Body of pancreas (tissue), 4 donors: ENCODE measurements at regions not wholly inside any gene's neighbourhood (a gene's known extent, or its start where the extent isn't known, plus 50 kb on each side); places are given as distances from the start of the nearest gene placed in this dataset.

ENCODE experiments used
- ATAC-seq: fragments of 150-250 bp; one replicate; pipeline ENCODE4 v1.9.1; 2016
- DNase-seq, 4 donors: peaks; one replicate each; pipeline ENCODE4 v3.0.0-alpha.2; 2019
- H3K27ac ChIP-seq, 4 donors: fragments of 200-600 bp; sonication (generic); 1 replicate in 3 of 4; 2 replicates in 1 of 4; pipeline versions ENCODE4 v1.5.1 to v1.6.1; 2016 to 2019; ENCODE audit warnings: mild to moderate bottlenecking in 1 of 4, mixed read lengths in 1 of 4, moderate library complexity in 1 of 4
- H3K27me3 ChIP-seq, 2 donors: fragments of 200-600 bp; sonication (generic); one replicate each; pipeline ENCODE4 v1.6.0; 2016; ENCODE audit warnings: mild to moderate bottlenecking in 1 of 2
- H3K36me3 ChIP-seq, 2 donors: fragments of 200-600 bp; sonication (generic); replicated peaks in 1 of 2; 2 replicates each; pipeline ENCODE4 v1.5.1; 2016; ENCODE audit warnings: low read depth in 2 of 2; ENCODE audit not compliant: insufficient read depth in 1 of 2
- H3K4me1 ChIP-seq: fragments of 200-600 bp; sonication (generic); one replicate; pipeline ENCODE4 v1.6.0; 2016
- H3K4me3 ChIP-seq, 2 donors: fragments of 200-600 bp; sonication (generic); 1 replicate in 1 of 2; 2 replicates in 1 of 2; pipeline ENCODE4 v1.5.1; 2016 to 2019
- H3K9me3 ChIP-seq, 3 donors: fragments of 200-600 bp; sonication (generic); 1 replicate in 2 of 3; 2 replicates in 1 of 3; pipeline ENCODE4 v1.5.1; 2016
- POLR2A ChIP-seq, 3 donors: fragments of 450-650 bp; IDR thresholded peaks; one replicate each; pipeline ENCODE4 v1.6.1; 2016; ENCODE audit warnings: antibody characterized with exemption in 3 of 3, mild to moderate bottlenecking in 2 of 3
- WGBS, 2 donors: methylation state at CpG; one replicate each; pipeline ENCODE4 v1.1.5; 2017; 5-methylcytosine and 5-hydroxymethylcytosine counted together
- intact Hi-C: fragments of 100-400 bp; cut with DNase I; formaldehyde crosslinking; loops from one replicate; pipeline ENCODE4 v1.15.1; 2023
- TF ChIP-seq, protein P1 (sequence below), 7 experiments: fragments of 450-650 bp in 4 of 7; fragments of 200-600 bp in 3 of 7; sonication (generic) in 3 of 7; IDR thresholded peaks; one replicate each; pipeline ENCODE4 v1.5.1; 2016 to 2019; ENCODE audit warnings: antibody characterized with exemption in 7 of 7

DNA sequence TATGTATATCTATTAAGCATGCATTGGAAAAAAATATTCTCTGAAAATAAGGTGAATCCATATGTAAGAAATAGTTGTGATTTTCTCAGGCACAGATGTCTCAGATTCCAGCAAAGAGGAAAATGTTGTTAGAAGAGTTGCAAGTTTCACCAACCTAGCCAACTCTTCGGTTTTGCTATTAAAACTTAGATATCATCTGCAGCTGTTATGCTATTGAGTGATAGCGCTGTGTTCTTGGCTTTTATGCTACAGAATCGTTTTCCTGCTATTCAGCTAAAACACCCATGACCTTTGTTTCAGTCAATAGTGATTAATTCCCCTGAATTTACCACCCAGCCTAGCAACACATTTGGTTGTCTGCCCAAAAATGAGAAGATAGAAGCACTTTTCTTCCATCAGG lies 795.6 kb upstream of the ANO3 start:
- no peaks in the 10 kb centered on the region for H3K9me3 ChIP-seq
- H3K27ac ChIP-seq: no peak overlapping the region
- DNase-seq: no peak
- no peak overlapping the region for H3K4me3 ChIP-seq
- H3K36me3 ChIP-seq: no peaks in the 10 kb centered on the region
- 10 to 12% methylated on average over 3 of the region's 3 CpGs for WGBS, 2 donors
- no peak for ATAC-seq
- H3K27me3 ChIP-seq: no peaks in the 10 kb centered on the region
- intact Hi-C loops: no loop called here
- TF ChIP-seq, protein P1, sequence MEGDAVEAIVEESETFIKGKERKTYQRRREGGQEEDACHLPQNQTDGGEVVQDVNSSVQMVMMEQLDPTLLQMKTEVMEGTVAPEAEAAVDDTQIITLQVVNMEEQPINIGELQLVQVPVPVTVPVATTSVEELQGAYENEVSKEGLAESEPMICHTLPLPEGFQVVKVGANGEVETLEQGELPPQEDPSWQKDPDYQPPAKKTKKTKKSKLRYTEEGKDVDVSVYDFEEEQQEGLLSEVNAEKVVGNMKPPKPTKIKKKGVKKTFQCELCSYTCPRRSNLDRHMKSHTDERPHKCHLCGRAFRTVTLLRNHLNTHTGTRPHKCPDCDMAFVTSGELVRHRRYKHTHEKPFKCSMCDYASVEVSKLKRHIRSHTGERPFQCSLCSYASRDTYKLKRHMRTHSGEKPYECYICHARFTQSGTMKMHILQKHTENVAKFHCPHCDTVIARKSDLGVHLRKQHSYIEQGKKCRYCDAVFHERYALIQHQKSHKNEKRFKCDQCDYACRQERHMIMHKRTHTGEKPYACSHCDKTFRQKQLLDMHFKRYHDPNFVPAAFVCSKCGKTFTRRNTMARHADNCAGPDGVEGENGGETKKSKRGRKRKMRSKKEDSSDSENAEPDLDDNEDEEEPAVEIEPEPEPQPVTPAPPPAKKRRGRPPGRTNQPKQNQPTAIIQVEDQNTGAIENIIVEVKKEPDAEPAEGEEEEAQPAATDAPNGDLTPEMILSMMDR (IDR thresholded peaks at IDR 0.05): no peak
- TF ChIP-seq POLR2A (IDR thresholded peaks at IDR 0.05): no peak
- H3K4me1 ChIP-seq: no peaks in the 10 kb centered on the region

- TF ChIP-seq, protein P1 (IDR thresholded peaks at IDR 0.05): no peak
- intact Hi-C loops: no loop called here
- Histone ChIP-seq H3K27ac (no peak overlapping the region), H3K36me3 (no peaks in the 10 kb centered on the region), H3K9me3 (no peaks in the 10 kb centered on the region), H3K27me3 (no peaks in the 10 kb centered on the region), H3K4me3 (no peak overlapping the region), H3K4me1 (no peaks in the 10 kb centered on the region)
- WGBS, 2 donors: 53 to 67% methylated on average over 1 of the region's 1 CpG
- ATAC-seq (no peak), DNase-seq (no peak)
Observed at GRCh38 chr11:25537393-25537792, 794.5 kb upstream of the ANO3 start.

- Histone ChIP-seq H3K27me3 (no peaks in the 10 kb centered on the region), H3K27ac (no peak overlapping the region), H3K4me1 (no peaks in the 10 kb centered on the region), H3K36me3 (no peaks in the 10 kb centered on the region), H3K4me3 (no peak overlapping the region), H3K9me3 (no peaks in the 10 kb centered on the region)
- no peak for ATAC-seq
- no peak for DNase-seq
- 66 to 70% methylated on average over 2 of the region's 2 CpGs for WGBS, 2 donors
- TF ChIP-seq POLR2A (IDR thresholded peaks at IDR 0.05): no peak
- TF ChIP-seq, protein P1 (IDR thresholded peaks at IDR 0.05): no peak
- intact Hi-C loops: no loop called here
Observed at GRCh38 chr11:25547292-25547691, 784.6 kb upstream of the ANO3 start.

- 43 to 51% methylated on average over 2 of the region's 2 CpGs for WGBS, 2 donors
- DNase-seq: peak in 1 of 4 donors; percentile 2
Observed at GRCh38 chr11:25562417-25562816, 769.5 kb upstream of the ANO3 start.

DNA sequence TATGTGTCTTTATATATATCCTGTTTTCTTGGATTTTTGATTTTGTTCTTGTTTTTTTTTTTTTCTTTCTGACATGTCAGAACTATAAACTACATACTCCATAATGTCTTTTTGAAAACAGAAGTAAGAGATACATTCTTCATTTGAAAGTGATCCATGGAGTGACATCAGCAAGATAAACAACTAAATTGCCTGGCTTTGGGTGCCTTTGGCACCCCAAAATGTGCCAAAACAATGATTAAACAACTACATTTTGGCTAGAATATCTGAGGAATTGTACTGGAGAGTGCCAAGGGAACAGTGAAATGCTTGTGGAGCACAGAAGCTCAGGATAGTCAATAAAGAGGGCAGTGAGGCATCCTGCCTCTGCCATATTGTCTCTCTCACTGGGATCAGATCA lies 766.1 kb upstream of the ANO3 start:
- TF ChIP-seq, protein P1 (IDR thresholded peaks at IDR 0.05): no peak
- no peak for TF ChIP-seq POLR2A (IDR thresholded peaks at IDR 0.05)
- H3K27ac ChIP-seq: no peak overlapping the region

More at GRCh38 chr11:25562417-25562816, 769.5 kb upstream of the ANO3 start:
- no peak overlapping the region for H3K4me3 ChIP-seq
- intact Hi-C loops: no loop called here
- no peaks in the 10 kb centered on the region for H3K9me3 ChIP-seq
- TF ChIP-seq POLR2A (IDR thresholded peaks at IDR 0.05): no peak
- TF ChIP-seq, protein P1 (IDR thresholded peaks at IDR 0.05): no peak
- H3K27ac ChIP-seq: no peak overlapping the region
- H3K36me3 ChIP-seq: no peaks in the 10 kb centered on the region
- H3K27me3 ChIP-seq: no peaks in the 10 kb centered on the region
- no peak for ATAC-seq
- H3K4me1 ChIP-seq: no peaks in the 10 kb centered on the region

More for the DNA sequence above, 766.1 kb upstream of the ANO3 start:
- H3K27me3 ChIP-seq: no peaks in the 10 kb centered on the region
- H3K4me1 ChIP-seq: no peaks in the 10 kb centered on the region
- no peaks in the 10 kb centered on the region for H3K36me3 ChIP-seq
- intact Hi-C loops: no loop called here
- H3K9me3 ChIP-seq: no peaks in the 10 kb centered on the region
- no peak overlapping the region for H3K4me3 ChIP-seq
- ATAC-seq (no peak), DNase-seq (no peak)
